ENCODE measurements at regions not wholly inside any gene's neighbourhood (a gene's known extent, or its start where the extent isn't known, plus 50 kb on each side); places are given as distances from the start of the nearest gene placed in this dataset.

GRCh38 chr3:55322638-55323037 is 164.5 kb downstream of the WNT5A start:
- DNase-seq = no peak
- H3K27ac ChIP-seq = no peak overlapping the region
- intact Hi-C loops (cut with DNase I) = no loop called here

GRCh38 chr3:55320928-55321327 is 166.2 kb downstream of the WNT5A start:
- TF ChIP-seq POLR2A (IDR thresholded peaks at IDR 0.05) (no peak), CTCF (IDR thresholded peaks at IDR 0.05) (no peak)
- no peaks in the 10 kb centered on the region for H3K9me3 ChIP-seq
- H3K27ac ChIP-seq = no peak overlapping the region
- H3K4me1 ChIP-seq = no peaks in the 10 kb centered on the region
- no peaks in the 10 kb centered on the region for H3K27me3 ChIP-seq
- no peak overlapping the region for H3K4me3 ChIP-seq
- ATAC-seq (no peak), DNase-seq (no peak)
- WGBS, 2 donors = 64 to 86% methylated on average over 1 of the region's 1 CpG
- H3K36me3 ChIP-seq (replicated peaks in 1 of 2; ENCODE audit: insufficient read depth in 1 of 2, low read depth in 2 of 2) = no peaks in the 10 kb centered on the region
- intact Hi-C loops (cut with DNase I) = no loop called here

More at GRCh38 chr3:55322638-55323037, 164.5 kb downstream of the WNT5A start:
- Histone ChIP-seq H3K36me3 (replicated peaks in 1 of 2; ENCODE audit: insufficient read depth in 1 of 2, low read depth in 2 of 2) (no peaks in the 10 kb centered on the region), H3K4me1 (no peaks in the 10 kb centered on the region), H3K27me3 (no peaks in the 10 kb centered on the region), H3K4me3 (no peak overlapping the region), H3K9me3 (no peaks in the 10 kb centered on the region)
- no peak for TF ChIP-seq POLR2A (IDR thresholded peaks at IDR 0.05)
- TF ChIP-seq CTCF (IDR thresholded peaks at IDR 0.05) = no peak
- no peak for ATAC-seq
- WGBS, 2 donors = 60 to 78% methylated on average over 3 to 7 of the region's 7 CpGs

- DNase-seq = no peak
- WGBS, 2 donors = 59 to 62% methylated on average over 3 of the region's 3 CpGs
- Histone ChIP-seq H3K9me3 (no peaks in the 10 kb centered on the region), H3K4me1 (no peaks in the 10 kb centered on the region), H3K36me3 (replicated peaks in 1 of 2; ENCODE audit: insufficient read depth in 1 of 2, low read depth in 2 of 2) (no peaks in the 10 kb centered on the region), H3K27ac (no peak overlapping the region), H3K4me3 (no peak overlapping the region), H3K27me3 (no peaks in the 10 kb centered on the region)
- intact Hi-C loops (cut with DNase I) = no loop called here
- no peak for ATAC-seq
- TF ChIP-seq CTCF (IDR thresholded peaks at IDR 0.05) = no peak
- TF ChIP-seq POLR2A (IDR thresholded peaks at IDR 0.05) = no peak
These were observed 171.7 kb downstream of the WNT5A start for GRCh38 chr3:55315396-55315795.

GRCh38 chr3:55313666-55314065 is 173.4 kb downstream of the WNT5A start:
- TF ChIP-seq POLR2A (IDR thresholded peaks at IDR 0.05) (no peak), CTCF (IDR thresholded peaks at IDR 0.05) (no peak)
- ATAC-seq = no peak
- no peaks in the 10 kb centered on the region for H3K27me3 ChIP-seq
- DNase-seq = no peak
- WGBS, 2 donors = 71 to 72% methylated on average over 7 of the region's 7 CpGs
- H3K36me3 ChIP-seq (replicated peaks in 1 of 2; ENCODE audit: insufficient read depth in 1 of 2, low read depth in 2 of 2) = no peaks in the 10 kb centered on the region
- no peaks in the 10 kb centered on the region for H3K4me1 ChIP-seq
- H3K4me3 ChIP-seq = no peak overlapping the region
- intact Hi-C loops (cut with DNase I) = no loop called here
- H3K9me3 ChIP-seq = no peaks in the 10 kb centered on the region
- H3K27ac ChIP-seq = no peak overlapping the region

- Histone ChIP-seq H3K27ac (no peak overlapping the region), H3K9me3 (no peaks in the 10 kb centered on the region), H3K4me3 (no peak overlapping the region), H3K4me1 (no peaks in the 10 kb centered on the region), H3K36me3 (replicated peaks in 1 of 2; ENCODE audit: insufficient read depth in 1 of 2, low read depth in 2 of 2) (no peaks in the 10 kb centered on the region), H3K27me3 (no peaks in the 10 kb centered on the region)
- intact Hi-C loops (cut with DNase I) = no loop called here
- TF ChIP-seq POLR2A (IDR thresholded peaks at IDR 0.05) (no peak), CTCF (IDR thresholded peaks at IDR 0.05) (no peak)
- WGBS, 2 donors = 53 to 62% methylated on average over 3 of the region's 3 CpGs
- ATAC-seq (no peak), DNase-seq (no peak)
These were observed 177.8 kb downstream of the WNT5A start for GRCh38 chr3:55309336-55309735.

Data from body of pancreas (tissue), 4 donors.